ENCODE measurements at regions not wholly inside any gene's neighbourhood (a gene's known extent, or its start where the extent isn't known, plus 50 kb on each side); places are given as distances from the start of the nearest gene placed in this dataset.

DNA sequence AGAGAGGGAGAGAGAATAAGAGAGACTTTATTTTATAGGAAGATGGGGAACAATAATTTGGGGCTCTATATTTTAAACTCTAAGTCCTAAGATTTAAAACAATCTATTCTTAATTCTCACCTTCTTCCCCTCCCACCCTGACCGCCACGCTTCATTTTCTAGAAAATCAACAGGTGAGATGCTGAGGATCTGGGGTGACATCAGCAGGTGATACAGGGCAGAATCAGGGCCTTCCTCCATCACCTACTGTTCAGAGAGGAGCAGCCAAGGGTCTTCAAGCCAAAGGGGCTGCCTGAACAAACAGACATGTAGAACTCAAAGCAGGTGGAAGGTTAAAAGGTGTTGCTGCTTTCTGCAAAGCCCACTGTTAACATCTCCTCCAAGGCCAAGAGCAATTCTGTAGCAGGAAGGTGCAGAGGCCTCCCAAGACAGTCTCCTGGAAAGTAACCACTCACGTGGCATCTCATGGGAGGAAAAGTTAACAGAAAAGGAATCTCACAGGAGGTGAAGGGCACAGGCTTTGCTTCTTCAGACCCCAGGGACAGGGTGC, 183.6 kb upstream of the TLE3 start:
- peaks cover 12% of the 10 kb centered on the region for H3K4me1 ChIP-seq (ENCODE audit: control insufficient read depth, insufficient read depth, low read length, poor library complexity, severe bottlenecking)
- H3K27ac ChIP-seq (ENCODE audit: low read depth, low read length, severe bottlenecking), result no peak overlapping the region
- no peak overlapping the region for H3K4me3 ChIP-seq (ENCODE audit: extremely low read depth, insufficient read depth, low read length, poor library complexity, severe bottlenecking)
- no peaks in the 10 kb centered on the region for H3K9me3 ChIP-seq (ENCODE audit: control insufficient read depth, low read length)
- 75 to 83% methylated on average over 1 of the region's 3 CpGs for WGBS, 2 experiments (ENCODE audit: insufficient coverage in 2 of 2)
- no peaks in the 10 kb centered on the region for H3K36me3 ChIP-seq (ENCODE audit: control insufficient read depth, insufficient read depth, low read length)

DNA sequence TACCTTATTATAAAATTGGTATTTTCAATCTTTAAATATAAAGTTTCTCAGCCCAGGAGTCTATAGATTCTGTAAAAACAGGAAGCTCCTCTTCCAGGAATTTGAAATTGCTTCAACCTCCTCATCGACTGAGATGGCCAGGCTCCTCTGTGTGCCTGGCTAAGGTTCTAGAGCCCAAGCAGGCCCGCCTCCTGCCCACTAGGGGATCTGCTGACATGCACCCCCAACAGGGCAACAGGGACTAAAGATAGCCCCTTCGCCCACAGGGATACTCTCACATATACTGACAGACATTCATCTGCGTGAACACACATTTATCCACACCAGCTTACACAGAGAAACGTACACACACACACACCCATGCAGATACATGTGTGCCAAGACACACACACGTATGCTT, 183.1 kb upstream of the TLE3 start:
- 73 to 86% methylated on average over 5 of the region's 6 CpGs for WGBS, 2 experiments (ENCODE audit: insufficient coverage in 2 of 2)
- no peak overlapping the region for H3K27ac ChIP-seq (ENCODE audit: low read depth, low read length, severe bottlenecking)
- H3K9me3 ChIP-seq (ENCODE audit: control insufficient read depth, low read length), result no peaks in the 10 kb centered on the region
- H3K4me3 ChIP-seq (ENCODE audit: extremely low read depth, insufficient read depth, low read length, poor library complexity, severe bottlenecking), result no peak overlapping the region
- H3K36me3 ChIP-seq (ENCODE audit: control insufficient read depth, insufficient read depth, low read length), result no peaks in the 10 kb centered on the region
- peaks cover 12% of the 10 kb centered on the region for H3K4me1 ChIP-seq (ENCODE audit: control insufficient read depth, insufficient read depth, low read length, poor library complexity, severe bottlenecking)

DNA sequence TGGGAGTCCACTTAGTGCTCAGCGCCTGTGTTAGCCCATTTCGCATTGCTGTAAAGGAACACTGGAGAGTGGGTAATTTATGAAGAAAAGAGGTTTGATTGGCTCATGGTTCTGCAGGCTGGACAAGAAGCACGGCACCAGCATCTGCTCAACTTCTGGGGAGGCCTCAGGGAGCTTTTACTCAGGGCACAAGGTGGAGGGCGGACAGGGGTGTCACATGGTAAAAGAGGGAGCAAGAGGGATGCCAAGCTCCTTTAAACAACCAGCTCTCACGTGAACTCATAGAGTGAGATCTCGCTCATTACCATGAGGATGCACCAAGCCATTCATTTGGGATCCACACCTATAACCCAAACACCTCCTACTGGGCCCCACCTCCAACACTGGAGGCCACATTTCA, 181.4 kb upstream of the TLE3 start:
- Histone ChIP-seq H3K36me3 (ENCODE audit: control insufficient read depth, insufficient read depth, low read length) (no peaks in the 10 kb centered on the region), H3K9me3 (ENCODE audit: control insufficient read depth, low read length) (no peaks in the 10 kb centered on the region), H3K4me3 (ENCODE audit: extremely low read depth, insufficient read depth, low read length, poor library complexity, severe bottlenecking) (no peak overlapping the region), H3K4me1 (ENCODE audit: control insufficient read depth, insufficient read depth, low read length, poor library complexity, severe bottlenecking) (peaks cover 12% of the 10 kb centered on the region), H3K27ac (ENCODE audit: low read depth, low read length, severe bottlenecking) (no peak overlapping the region)
- WGBS, 2 experiments (ENCODE audit: insufficient coverage in 2 of 2), result 82 to 93% methylated on average over 5 to 6 of the region's 6 CpGs

DNA sequence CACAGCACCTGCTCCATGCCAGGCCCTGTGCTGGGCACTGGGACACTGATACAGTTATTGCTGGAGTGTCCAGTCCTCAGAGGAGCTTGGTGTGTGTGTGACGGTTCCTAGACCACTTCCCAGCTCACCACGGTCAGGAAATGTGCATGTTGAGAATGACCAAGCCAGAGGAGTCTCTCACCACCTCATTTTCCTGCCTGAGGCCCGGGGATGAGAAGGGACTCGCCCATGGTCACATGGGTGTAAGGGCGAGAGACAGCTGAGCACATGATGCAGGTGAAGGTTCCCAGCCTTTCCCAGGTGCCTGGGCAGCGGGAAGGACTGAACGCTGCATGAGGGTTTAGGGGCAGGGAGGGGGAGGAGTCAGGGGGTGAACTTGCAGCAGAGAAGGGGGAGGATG, 180.9 kb upstream of the TLE3 start:
- H3K27ac ChIP-seq (ENCODE audit: low read depth, low read length, severe bottlenecking), result no peak overlapping the region
- no peaks in the 10 kb centered on the region for H3K9me3 ChIP-seq (ENCODE audit: control insufficient read depth, low read length)
- 78 to 96% methylated on average over 6 of the region's 7 CpGs for WGBS, 2 experiments (ENCODE audit: insufficient coverage in 2 of 2)
- H3K4me1 ChIP-seq (ENCODE audit: control insufficient read depth, insufficient read depth, low read length, poor library complexity, severe bottlenecking), result peaks cover 12% of the 10 kb centered on the region
- no peak overlapping the region for H3K4me3 ChIP-seq (ENCODE audit: extremely low read depth, insufficient read depth, low read length, poor library complexity, severe bottlenecking)
- no peaks in the 10 kb centered on the region for H3K36me3 ChIP-seq (ENCODE audit: control insufficient read depth, insufficient read depth, low read length)

DNA sequence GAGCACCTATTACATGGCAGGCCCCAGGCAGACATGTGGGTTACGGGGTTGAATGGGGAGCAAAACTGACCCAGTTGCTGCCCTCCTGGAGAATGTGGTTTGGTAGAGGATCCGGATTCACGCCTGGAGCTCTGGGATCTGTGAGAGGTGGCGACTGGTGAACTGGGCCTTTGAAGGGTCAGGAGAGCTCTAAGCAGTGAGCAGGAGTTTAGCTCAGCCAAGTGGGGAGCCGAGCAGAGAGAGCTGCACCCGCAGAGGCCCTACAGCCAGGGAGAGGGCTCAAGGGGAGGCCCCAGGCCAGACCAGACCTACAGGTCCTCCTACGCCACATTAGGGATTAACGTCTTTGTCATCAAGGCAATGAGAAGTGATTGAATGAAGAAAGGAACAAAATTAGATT, 179.8 kb upstream of the TLE3 start:
- WGBS, 2 experiments (ENCODE audit: insufficient coverage in 2 of 2), result 91 to 92% methylated on average over 7 to 8 of the region's 8 CpGs
- H3K9me3 ChIP-seq (ENCODE audit: control insufficient read depth, low read length), result no peaks in the 10 kb centered on the region
- H3K4me1 ChIP-seq (ENCODE audit: control insufficient read depth, insufficient read depth, low read length, poor library complexity, severe bottlenecking), result peaks cover 18% of the 10 kb centered on the region
- no peaks in the 10 kb centered on the region for H3K36me3 ChIP-seq (ENCODE audit: control insufficient read depth, insufficient read depth, low read length)
- H3K4me3 ChIP-seq (ENCODE audit: extremely low read depth, insufficient read depth, low read length, poor library complexity, severe bottlenecking), result no peak overlapping the region
- H3K27ac ChIP-seq (ENCODE audit: low read depth, low read length, severe bottlenecking), result no peak overlapping the region

- WGBS, 2 experiments (ENCODE audit: insufficient coverage in 2 of 2), result 100% methylated on average over 2 to 3 of the region's 3 CpGs
- H3K36me3 ChIP-seq (ENCODE audit: control insufficient read depth, insufficient read depth, low read length), result no peaks in the 10 kb centered on the region
- peaks cover 9% of the 10 kb centered on the region for H3K4me1 ChIP-seq (ENCODE audit: control insufficient read depth, insufficient read depth, low read length, poor library complexity, severe bottlenecking)
- H3K4me3 ChIP-seq (ENCODE audit: extremely low read depth, insufficient read depth, low read length, poor library complexity, severe bottlenecking), result no peak overlapping the region
- no peaks in the 10 kb centered on the region for H3K9me3 ChIP-seq (ENCODE audit: control insufficient read depth, low read length)
- H3K27ac ChIP-seq (ENCODE audit: low read depth, low read length, severe bottlenecking), result no peak overlapping the region
Observed at GRCh38 chr15:70276401-70276800, 178.7 kb upstream of the TLE3 start.

DNA sequence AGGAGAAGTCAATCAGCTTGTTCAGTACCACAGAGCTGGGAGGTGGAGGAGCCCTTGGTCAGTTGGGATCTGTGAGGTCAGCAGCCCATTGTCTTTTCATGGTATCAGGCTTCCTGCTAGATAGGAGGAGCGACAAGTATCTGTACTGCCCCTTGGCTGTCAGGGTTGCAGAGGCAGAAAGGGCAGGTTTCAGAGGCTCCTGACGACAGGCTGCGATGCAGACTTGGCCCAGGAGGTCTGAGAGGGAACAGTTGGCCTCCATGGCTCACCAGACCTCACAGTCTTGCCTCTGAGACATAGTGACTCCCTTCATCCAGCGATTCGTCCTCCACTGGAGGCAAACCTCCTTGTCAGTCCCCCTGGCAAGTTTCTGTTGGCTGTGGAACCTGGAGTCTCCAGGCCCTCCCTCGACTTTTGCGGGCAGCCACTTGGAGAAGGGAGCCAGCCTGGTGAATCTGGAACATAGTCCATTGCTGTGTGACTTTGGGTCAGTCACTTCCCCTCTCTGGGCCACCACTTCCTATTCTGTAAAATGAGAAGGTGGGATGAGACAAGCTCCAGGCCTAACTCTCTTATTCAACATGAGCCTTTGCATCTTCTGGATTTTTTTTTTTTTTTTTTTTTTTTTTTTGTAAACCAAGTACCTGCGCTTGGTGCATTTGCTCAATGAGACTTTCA, 177.9 kb upstream of the TLE3 start:
- Histone ChIP-seq H3K4me3 (ENCODE audit: extremely low read depth, insufficient read depth, low read length, poor library complexity, severe bottlenecking) (no peak overlapping the region), H3K27ac (ENCODE audit: low read depth, low read length, severe bottlenecking) (no peak overlapping the region), H3K4me1 (ENCODE audit: control insufficient read depth, insufficient read depth, low read length, poor library complexity, severe bottlenecking) (peaks cover 13% of the 10 kb centered on the region), H3K9me3 (ENCODE audit: control insufficient read depth, low read length) (no peaks in the 10 kb centered on the region), H3K36me3 (ENCODE audit: control insufficient read depth, insufficient read depth, low read length) (no peaks in the 10 kb centered on the region)
- WGBS, 2 experiments (ENCODE audit: insufficient coverage in 2 of 2), result 82 to 92% methylated on average over 5 of the region's 8 CpGs

DNA sequence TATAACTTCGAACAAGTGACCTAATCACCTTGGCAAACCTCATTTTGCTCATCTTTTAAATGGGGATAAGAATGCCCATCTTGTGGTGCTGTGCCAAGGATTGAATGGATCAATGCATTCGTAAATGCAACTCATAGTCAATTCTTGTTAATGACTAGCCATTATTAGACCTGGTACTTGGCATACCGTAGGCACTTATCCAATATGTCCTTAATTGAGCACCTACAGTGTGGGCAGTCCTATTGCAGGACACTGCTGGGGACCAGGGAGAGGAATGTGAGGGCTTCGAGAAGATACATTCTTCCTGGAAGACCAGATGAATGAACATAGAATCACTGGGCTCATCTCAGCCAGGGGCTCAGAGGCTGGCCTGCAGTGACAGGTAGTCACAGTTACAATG, 177.2 kb upstream of the TLE3 start:
- 72 to 77% methylated on average over 3 to 4 of the region's 4 CpGs for WGBS, 2 experiments (ENCODE audit: insufficient coverage in 2 of 2)
- no peak overlapping the region for H3K4me3 ChIP-seq (ENCODE audit: extremely low read depth, insufficient read depth, low read length, poor library complexity, severe bottlenecking)
- no peaks in the 10 kb centered on the region for H3K9me3 ChIP-seq (ENCODE audit: control insufficient read depth, low read length)

GRCh38 chr15:70274255-70274880, 176.7 kb upstream of the TLE3 start:
- no peak overlapping the region for H3K4me3 ChIP-seq (ENCODE audit: extremely low read depth, insufficient read depth, low read length, poor library complexity, severe bottlenecking)
- no peaks in the 10 kb centered on the region for H3K36me3 ChIP-seq (ENCODE audit: control insufficient read depth, insufficient read depth, low read length)
- 97% methylated on average over 3 of the region's 3 CpGs for WGBS, 2 experiments (ENCODE audit: insufficient coverage in 2 of 2)
- H3K27ac ChIP-seq (ENCODE audit: low read depth, low read length, severe bottlenecking), result no peak overlapping the region
- no peaks in the 10 kb centered on the region for H3K9me3 ChIP-seq (ENCODE audit: control insufficient read depth, low read length)
- H3K4me1 ChIP-seq (ENCODE audit: control insufficient read depth, insufficient read depth, low read length, poor library complexity, severe bottlenecking), result peaks cover 22% of the 10 kb centered on the region

More for the DNA sequence above, 177.2 kb upstream of the TLE3 start:
- peaks cover 18% of the 10 kb centered on the region for H3K4me1 ChIP-seq (ENCODE audit: control insufficient read depth, insufficient read depth, low read length, poor library complexity, severe bottlenecking)
- H3K36me3 ChIP-seq (ENCODE audit: control insufficient read depth, insufficient read depth, low read length), result no peaks in the 10 kb centered on the region
- H3K27ac ChIP-seq (ENCODE audit: low read depth, low read length, severe bottlenecking), result no peak overlapping the region

GRCh38 chr15:70273808-70274207, 176.1 kb upstream of the TLE3 start:
- no peaks in the 10 kb centered on the region for H3K36me3 ChIP-seq (ENCODE audit: control insufficient read depth, insufficient read depth, low read length)
- H3K9me3 ChIP-seq (ENCODE audit: control insufficient read depth, low read length), result no peaks in the 10 kb centered on the region
- H3K4me3 ChIP-seq (ENCODE audit: extremely low read depth, insufficient read depth, low read length, poor library complexity, severe bottlenecking), result no peak overlapping the region
- WGBS, 2 experiments (ENCODE audit: insufficient coverage in 2 of 2), result 100% methylated on average over 1 of the region's 3 CpGs; no CpG with 5 or more reads in 1 of the 2 experiments
- no peak overlapping the region for H3K27ac ChIP-seq (ENCODE audit: low read depth, low read length, severe bottlenecking)
- peaks cover 22% of the 10 kb centered on the region for H3K4me1 ChIP-seq (ENCODE audit: control insufficient read depth, insufficient read depth, low read length, poor library complexity, severe bottlenecking)

Data from mesodermal cell (in vitro differentiated cells).